SU-DHL-6 (cell line): ENCODE measurements at regions not wholly inside any gene's neighbourhood (a gene's known extent, or its start where the extent isn't known, plus 50 kb on each side); places are given as distances from the start of the nearest gene placed in this dataset.

Experiments
- H2AFZ ChIP-seq: fragments of 200-600 bp; sonication (generic); 2 replicates; pipeline ENCODE4 v1.6.1; 2014; ENCODE audit warnings: low read depth, mild to moderate bottlenecking, moderate library complexity, mixed read lengths, antibody characterized with exemption, low read length; ENCODE audit not compliant: severe bottlenecking
- H3F3A ChIP-seq: fragments of 200-600 bp; shearing (Covaris generic); 2 replicates; pipeline ENCODE4 v1.6.0; 2016; ENCODE audit warnings: antibody characterized with exemption, mild to moderate bottlenecking; ENCODE audit not compliant: insufficient read depth
- H3K27ac ChIP-seq: fragments of 200-600 bp; sonication (generic); 2 replicates; pipeline ENCODE4 v1.5.1; 2016; ENCODE audit warnings: low read depth, mild to moderate bottlenecking, low read length, moderate library complexity, mixed read lengths
- H3K27me3 ChIP-seq: fragments of 200-600 bp; sonication (generic), shearing (Covaris generic); 2 replicates; pipeline ENCODE4 v1.6.0; 2014; ENCODE audit warnings: mild to moderate bottlenecking, low read length
- H3K36me3 ChIP-seq: fragments of 200-600 bp; sonication (generic); 2 replicates; pipeline ENCODE4 v1.6.1; 2014; ENCODE audit warnings: mild to moderate bottlenecking, low read length, mixed read lengths
- H3K4me2 ChIP-seq: fragments of 300-600, 200-600 bp; shearing (Covaris generic), sonication (generic); 2 replicates; pipeline ENCODE4 v1.6.0; 2014; ENCODE audit warnings: low read length, low read depth, mild to moderate bottlenecking; ENCODE audit not compliant: poor library complexity, severe bottlenecking
- H3K4me3 ChIP-seq: fragments of 200-600 bp; sonication (generic); 2 replicates; pipeline ENCODE4 v1.5.1; 2014; ENCODE audit warnings: antibody characterized with exemption, low read length, mild to moderate bottlenecking, mixed read lengths; ENCODE audit not compliant: insufficient read depth, poor library complexity, severe bottlenecking
- H3K79me2 ChIP-seq: fragments of 200-600 bp; sonication (generic); 2 replicates; pipeline ENCODE4 v1.6.1; 2014; ENCODE audit warnings: mild to moderate bottlenecking, low read length, moderate library complexity; ENCODE audit not compliant: insufficient read depth
- H3K9ac ChIP-seq: fragments of 200-600 bp; sonication (generic); 2 replicates; pipeline ENCODE4 v1.7.0; 2014; ENCODE audit warnings: mild to moderate bottlenecking, low read length
- H3K9me2 ChIP-seq: fragments of 200-600 bp; sonication (generic); replicated peaks from 2 replicates; pipeline ENCODE4 v1.6.1; 2014; ENCODE audit warnings: low read length; ENCODE audit not compliant: insufficient read depth
- H3K9me3 ChIP-seq: fragments of 200-600 bp; sonication (generic); 2 replicates; pipeline ENCODE4 v1.6.1; 2014; ENCODE audit warnings: low read length, mixed read lengths; ENCODE audit not compliant: insufficient read depth
- H4K20me1 ChIP-seq: fragments of 200-600 bp; sonication (generic); 2 replicates; pipeline ENCODE4 v1.6.1; 2014; ENCODE audit warnings: low read depth, mild to moderate bottlenecking, antibody characterized with exemption, low read length, moderate library complexity, mixed read lengths
- EZH2phosphoT487 ChIP-seq: fragments of 200-600 bp; sonication (generic), shearing (Covaris generic); conservative IDR thresholded peaks from 2 replicates; pipeline ENCODE4 v1.6.1; 2018; ENCODE audit warnings: mild to moderate bottlenecking, antibody characterized with exemption, low read length, moderate library complexity, mixed read lengths
- TF ChIP-seq, protein P1 (sequence below): fragments of 200-600 bp; sonication (generic); IDR thresholded peaks from one replicate; pipeline ENCODE4 v1.5.1; 2017; ENCODE audit warnings: antibody characterized with exemption, mild to moderate bottlenecking, low read length, moderate library complexity; ENCODE audit not compliant: insufficient read depth, poor library complexity, severe bottlenecking

GRCh38 chr6:113480616-113481015 is 376.5 kb upstream of the MARCKS start:
- H3K9me2 ChIP-seq, result no peaks in the 10 kb centered on the region
- no peak overlapping the region for H3K9ac ChIP-seq
- H4K20me1 ChIP-seq, result no peaks in the 10 kb centered on the region
- H3F3A ChIP-seq, result no peaks in the 10 kb centered on the region
- TF ChIP-seq EZH2phosphoT487, result no peak
- TF ChIP-seq, protein P1, sequence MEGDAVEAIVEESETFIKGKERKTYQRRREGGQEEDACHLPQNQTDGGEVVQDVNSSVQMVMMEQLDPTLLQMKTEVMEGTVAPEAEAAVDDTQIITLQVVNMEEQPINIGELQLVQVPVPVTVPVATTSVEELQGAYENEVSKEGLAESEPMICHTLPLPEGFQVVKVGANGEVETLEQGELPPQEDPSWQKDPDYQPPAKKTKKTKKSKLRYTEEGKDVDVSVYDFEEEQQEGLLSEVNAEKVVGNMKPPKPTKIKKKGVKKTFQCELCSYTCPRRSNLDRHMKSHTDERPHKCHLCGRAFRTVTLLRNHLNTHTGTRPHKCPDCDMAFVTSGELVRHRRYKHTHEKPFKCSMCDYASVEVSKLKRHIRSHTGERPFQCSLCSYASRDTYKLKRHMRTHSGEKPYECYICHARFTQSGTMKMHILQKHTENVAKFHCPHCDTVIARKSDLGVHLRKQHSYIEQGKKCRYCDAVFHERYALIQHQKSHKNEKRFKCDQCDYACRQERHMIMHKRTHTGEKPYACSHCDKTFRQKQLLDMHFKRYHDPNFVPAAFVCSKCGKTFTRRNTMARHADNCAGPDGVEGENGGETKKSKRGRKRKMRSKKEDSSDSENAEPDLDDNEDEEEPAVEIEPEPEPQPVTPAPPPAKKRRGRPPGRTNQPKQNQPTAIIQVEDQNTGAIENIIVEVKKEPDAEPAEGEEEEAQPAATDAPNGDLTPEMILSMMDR, result no peak
- H3K36me3 ChIP-seq, result no peaks in the 10 kb centered on the region
- H3K27me3 ChIP-seq, result no peaks in the 10 kb centered on the region
- no peak overlapping the region for H3K27ac ChIP-seq
- no peak overlapping the region for H2AFZ ChIP-seq
- H3K4me3 ChIP-seq, result no peak overlapping the region
- H3K9me3 ChIP-seq, result no peaks in the 10 kb centered on the region
- H3K4me2 ChIP-seq, result no peak overlapping the region
- no peaks in the 10 kb centered on the region for H3K79me2 ChIP-seq

DNA sequence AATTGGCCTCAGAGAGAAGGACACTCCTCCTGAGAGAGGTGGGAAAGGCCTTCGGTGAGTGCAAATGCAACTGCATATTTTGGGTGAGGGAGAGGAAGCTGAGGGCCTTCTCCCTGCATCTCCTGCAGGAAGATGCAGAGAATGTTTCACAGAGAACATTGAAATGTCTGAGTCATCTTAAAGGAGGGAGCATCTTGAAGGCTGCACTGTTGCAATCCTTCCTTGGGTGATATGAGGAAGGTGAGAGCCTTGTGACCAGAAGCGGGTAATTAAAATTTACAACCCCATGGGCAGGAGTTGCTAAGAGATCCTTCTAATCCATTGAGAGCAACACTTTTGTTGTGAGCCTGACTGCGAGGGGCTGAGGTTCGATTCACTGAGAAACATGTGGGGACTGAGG is 375.7 kb upstream of the MARCKS start:
- no peak for TF ChIP-seq EZH2phosphoT487
- TF ChIP-seq, protein P1, result no peak
- H3F3A ChIP-seq, result no peaks in the 10 kb centered on the region
- H3K27ac ChIP-seq, result no peak overlapping the region
- no peaks in the 10 kb centered on the region for H3K9me3 ChIP-seq
- H3K4me2 ChIP-seq, result no peak overlapping the region
- H3K36me3 ChIP-seq, result no peaks in the 10 kb centered on the region
- no peaks in the 10 kb centered on the region for H4K20me1 ChIP-seq
- H3K79me2 ChIP-seq, result no peaks in the 10 kb centered on the region
- no peaks in the 10 kb centered on the region for H3K27me3 ChIP-seq
- H3K9ac ChIP-seq, result no peak overlapping the region
- no peak overlapping the region for H2AFZ ChIP-seq
- H3K4me3 ChIP-seq, result no peak overlapping the region
- no peaks in the 10 kb centered on the region for H3K9me2 ChIP-seq

DNA sequence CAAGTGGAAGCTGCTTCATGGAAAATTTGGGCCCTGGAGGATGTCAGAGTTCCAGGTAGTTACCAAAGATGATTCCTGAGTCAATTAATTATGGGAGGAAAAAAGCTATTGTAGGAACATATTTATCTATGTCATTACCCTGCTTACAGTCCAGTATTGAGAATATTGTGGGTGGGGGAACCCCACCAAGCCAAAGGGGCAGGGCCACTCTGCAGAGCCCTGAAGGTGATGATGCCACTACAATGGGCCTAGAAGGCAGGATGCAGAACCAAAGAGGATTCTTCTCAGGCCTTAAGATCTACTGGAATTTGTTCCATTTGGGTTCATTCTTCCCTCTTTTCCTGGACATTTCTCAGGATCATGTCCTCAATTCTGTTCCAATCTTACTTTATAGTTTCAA is 375.2 kb upstream of the MARCKS start:
- Histone ChIP-seq H4K20me1 (no peaks in the 10 kb centered on the region), H3K36me3 (no peaks in the 10 kb centered on the region), H3K4me3 (no peak overlapping the region), H3F3A (no peaks in the 10 kb centered on the region), H3K9me2 (no peaks in the 10 kb centered on the region), H3K27ac (no peak overlapping the region), H3K27me3 (no peaks in the 10 kb centered on the region), H3K79me2 (no peaks in the 10 kb centered on the region), H2AFZ (no peak overlapping the region), H3K4me2 (no peak overlapping the region), H3K9me3 (no peaks in the 10 kb centered on the region), H3K9ac (no peak overlapping the region)
- no peak for TF ChIP-seq EZH2phosphoT487
- TF ChIP-seq, protein P1, result no peak
